ENCODE measurements at regions not wholly inside any gene's neighbourhood (a gene's known extent, or its start where the extent isn't known, plus 50 kb on each side); places are given as distances from the start of the nearest gene placed in this dataset.

DNA sequence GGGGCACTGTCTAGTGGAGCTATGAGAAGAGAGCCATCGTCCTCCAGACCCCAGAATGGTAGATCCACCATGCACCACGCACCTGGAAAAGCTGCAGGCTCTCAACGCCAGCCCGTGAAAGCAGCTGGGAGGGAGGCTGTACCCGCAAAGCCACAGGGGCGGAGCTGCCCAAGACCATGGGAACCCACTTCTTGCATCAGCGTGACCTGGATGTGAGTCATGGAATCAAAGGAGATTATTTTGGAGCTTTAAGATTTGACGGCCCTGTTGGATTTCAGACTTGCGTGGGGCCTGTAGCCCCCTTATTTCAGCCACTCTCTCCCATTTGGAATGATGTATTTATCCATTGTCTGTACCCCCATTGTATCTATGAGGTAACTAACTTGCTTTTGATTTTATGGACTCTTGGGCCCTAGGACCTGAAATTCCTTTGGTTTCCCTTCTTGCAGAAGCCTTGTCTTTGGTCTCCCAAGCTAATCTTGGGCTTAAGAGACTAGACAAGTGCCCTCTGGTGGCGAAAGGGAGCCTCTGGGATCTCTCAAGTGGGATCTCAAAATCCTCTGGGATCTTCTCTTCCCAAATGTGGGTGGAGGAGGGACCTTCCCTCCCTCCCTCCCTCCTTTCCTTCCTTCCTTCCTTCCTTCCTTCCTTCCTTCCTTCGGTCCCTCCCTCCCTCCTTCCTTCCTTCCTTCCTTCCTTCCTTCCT, 58.2 kb upstream of the HAPSTR1 start:
- TF ChIP-seq, protein P1, sequence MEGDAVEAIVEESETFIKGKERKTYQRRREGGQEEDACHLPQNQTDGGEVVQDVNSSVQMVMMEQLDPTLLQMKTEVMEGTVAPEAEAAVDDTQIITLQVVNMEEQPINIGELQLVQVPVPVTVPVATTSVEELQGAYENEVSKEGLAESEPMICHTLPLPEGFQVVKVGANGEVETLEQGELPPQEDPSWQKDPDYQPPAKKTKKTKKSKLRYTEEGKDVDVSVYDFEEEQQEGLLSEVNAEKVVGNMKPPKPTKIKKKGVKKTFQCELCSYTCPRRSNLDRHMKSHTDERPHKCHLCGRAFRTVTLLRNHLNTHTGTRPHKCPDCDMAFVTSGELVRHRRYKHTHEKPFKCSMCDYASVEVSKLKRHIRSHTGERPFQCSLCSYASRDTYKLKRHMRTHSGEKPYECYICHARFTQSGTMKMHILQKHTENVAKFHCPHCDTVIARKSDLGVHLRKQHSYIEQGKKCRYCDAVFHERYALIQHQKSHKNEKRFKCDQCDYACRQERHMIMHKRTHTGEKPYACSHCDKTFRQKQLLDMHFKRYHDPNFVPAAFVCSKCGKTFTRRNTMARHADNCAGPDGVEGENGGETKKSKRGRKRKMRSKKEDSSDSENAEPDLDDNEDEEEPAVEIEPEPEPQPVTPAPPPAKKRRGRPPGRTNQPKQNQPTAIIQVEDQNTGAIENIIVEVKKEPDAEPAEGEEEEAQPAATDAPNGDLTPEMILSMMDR (IDR thresholded peaks at IDR 0.05 in 4 of 5, conservative IDR thresholded peaks at IDR 0.05 in 1 of 5) = peak in 1 of 5 experiments; percentile 34
- no peak for TF ChIP-seq POLR2A (IDR thresholded peaks at IDR 0.05)

All from gastrocnemius medialis (tissue), 4 donors.